ENCODE measurements at regions not wholly inside any gene's neighbourhood (a gene's known extent, or its start where the extent isn't known, plus 50 kb on each side); places are given as distances from the start of the nearest gene placed in this dataset.
"Not testable (repeated sequence)": the region's sequence is repeated elsewhere in the genome, so short reads cannot be mapped to it uniquely, and the experiment has no call there.

DNA sequence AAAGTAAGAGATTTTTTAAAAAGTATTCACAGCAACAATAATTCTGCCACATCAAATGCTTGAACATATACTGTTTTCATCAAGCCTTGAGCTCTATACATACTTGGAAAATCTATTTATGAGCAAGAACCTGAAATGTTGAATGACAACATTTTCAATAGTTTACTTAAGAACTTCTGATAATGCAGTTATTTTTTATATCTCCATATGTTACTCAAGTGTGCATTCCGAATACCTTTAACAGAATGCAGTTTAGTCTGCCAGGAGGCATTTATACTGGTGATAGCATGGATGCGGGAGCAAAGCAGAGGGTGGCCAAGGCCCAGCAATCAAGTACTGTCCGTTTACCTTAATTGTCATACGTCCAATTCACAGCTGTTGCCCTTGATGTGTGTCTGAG lies 589.5 kb downstream of the KCTD12 start:
- no peak for DNase-seq (ENCODE audit: low read depth in 2 of 2)

DNA sequence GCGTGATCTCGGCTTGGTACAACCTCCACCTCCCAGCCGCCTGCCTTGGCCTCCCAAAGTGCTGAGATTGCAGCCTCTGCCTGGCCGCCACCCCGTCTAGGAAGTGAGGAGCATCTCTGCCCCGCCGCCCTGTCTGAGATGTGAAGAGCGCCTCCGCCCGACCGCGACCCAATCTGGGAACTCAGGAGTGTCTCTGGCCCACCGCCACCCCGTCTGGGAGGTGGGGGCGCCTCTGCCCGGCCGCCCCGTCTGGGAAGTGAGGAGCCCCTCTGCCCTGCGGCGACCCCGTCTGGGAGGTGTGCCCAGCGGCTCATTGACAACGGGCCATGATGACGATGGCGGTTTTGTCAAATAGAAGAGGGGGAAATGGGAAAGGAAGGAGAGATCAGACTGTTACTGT lies 591.2 kb downstream of the KCTD12 start:
- DNase-seq (ENCODE audit: low read depth in 2 of 2), result not testable (repeated sequence)

DNA sequence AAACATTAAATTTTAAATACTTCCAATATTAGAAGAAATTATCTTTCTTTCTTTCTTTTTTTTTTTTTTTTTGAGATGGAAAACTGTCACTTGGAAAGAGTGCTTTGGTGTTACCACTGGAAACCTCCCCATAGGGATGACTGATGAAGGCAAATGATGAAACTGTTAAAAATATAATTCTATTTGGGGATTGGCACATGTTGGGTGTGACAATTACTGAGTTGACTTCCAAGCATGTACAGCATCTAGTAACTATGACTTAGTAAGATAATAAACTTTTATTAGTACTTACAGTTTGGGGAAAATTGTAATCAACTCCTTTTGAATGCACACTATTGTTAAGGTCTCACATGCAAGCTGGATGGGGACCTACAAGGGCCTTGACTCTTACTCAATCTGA lies 592.5 kb downstream of the KCTD12 start:
- DNase-seq (ENCODE audit: low read depth in 2 of 2), result peak in 1 of 2 donors; percentile 3

DNA sequence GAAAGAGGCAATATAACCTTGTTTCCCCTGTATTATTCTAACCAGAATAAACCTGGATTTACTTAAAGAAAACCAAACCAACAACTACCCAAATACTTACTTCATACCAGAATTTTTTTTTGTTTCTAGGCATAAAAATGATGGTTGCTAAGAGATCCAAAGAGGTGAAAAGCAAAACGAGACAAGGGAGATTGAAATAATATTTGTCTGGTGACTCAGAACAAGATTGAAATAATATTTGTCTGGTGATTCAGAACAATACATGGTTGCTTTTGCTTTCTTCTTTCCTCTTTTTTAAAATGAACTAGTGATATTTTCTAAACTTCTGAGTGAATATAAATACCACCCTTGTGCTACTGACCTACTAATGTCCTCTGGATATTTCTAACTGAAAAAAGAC lies 592.9 kb downstream of the KCTD12 start:
- peak; percentile 44 to 62 for DNase-seq (ENCODE audit: low read depth in 2 of 2)

DNA sequence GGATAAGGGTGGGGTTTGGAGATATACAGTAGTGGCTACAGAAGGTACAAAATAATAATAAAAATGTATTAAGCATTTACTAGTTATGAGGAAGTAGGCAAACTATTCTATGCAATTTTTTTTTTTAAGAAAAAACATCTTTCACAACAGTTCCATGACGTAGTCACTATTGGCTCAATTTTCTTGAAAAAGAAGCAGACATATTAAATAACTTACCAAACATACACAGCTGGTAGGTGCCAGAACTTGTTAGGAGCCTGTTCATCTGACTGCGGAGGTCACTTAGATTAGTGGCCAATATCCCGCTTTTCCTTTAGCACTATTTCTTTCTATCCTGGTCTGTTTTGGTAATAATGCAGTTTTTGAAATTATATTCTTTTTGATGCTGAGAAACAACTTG lies 593.5 kb downstream of the KCTD12 start:
- DNase-seq (ENCODE audit: low read depth in 2 of 2), result no peak

DNA sequence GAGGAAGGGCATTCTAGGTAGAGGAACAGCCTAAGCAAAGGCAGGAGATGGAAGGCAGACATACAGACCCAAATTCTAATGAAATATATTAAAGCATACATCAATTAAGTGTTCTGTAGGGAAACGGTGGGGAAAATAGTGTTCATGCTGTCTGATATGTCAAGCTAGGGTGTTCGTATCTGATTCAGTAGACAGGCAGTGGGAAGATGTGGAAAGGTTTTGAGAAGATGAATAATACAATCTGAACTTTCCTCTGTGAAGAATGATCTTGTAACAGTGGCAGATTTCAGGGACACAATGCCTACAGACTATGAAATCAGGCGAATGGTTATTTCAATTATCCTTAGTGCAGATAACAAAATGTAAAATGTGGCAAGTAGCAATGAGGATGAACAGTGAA lies 594.2 kb downstream of the KCTD12 start:
- DNase-seq (ENCODE audit: low read depth in 2 of 2), result no peak

DNA sequence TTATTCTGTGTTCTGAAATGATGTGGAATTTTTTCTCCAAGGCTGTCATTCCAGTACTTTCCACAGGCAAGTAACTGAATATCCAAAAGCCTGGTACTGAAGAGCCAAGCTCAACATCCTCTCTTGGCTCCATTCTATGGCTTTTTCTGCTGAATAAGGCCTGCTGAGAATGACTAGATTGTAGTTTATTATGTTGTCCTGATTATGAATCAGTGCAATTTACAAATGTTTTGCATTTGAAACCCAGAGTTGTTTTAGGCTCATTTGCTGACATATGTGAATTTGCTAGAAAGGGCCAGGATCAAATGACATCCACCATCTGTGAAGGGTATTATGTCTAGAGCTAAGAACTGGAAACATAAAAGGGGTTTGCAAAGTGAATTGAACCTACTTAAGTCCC lies 596.6 kb downstream of the KCTD12 start:
- DNase-seq (ENCODE audit: low read depth in 2 of 2), result no peak

DNA sequence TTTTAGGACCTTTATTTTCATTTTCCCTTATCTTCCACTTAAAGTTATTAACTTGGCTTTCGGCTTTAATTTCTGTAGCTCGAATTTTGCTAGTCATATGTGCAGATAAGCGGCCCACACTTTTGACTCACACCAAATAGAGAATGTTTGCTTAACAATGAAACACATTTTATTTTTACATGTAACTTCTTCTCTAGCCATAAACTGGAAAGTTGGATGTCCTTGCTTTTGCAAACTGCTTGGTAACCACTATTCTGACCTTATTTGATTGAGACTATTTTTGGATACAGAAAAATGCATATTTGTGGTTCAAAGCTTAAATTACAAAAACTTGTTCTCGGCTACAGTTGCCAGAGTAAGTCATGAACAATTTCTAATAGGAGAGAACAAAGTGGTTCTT lies 600.0 kb downstream of the KCTD12 start:
- no peak for DNase-seq (ENCODE audit: low read depth in 2 of 2)

DNA sequence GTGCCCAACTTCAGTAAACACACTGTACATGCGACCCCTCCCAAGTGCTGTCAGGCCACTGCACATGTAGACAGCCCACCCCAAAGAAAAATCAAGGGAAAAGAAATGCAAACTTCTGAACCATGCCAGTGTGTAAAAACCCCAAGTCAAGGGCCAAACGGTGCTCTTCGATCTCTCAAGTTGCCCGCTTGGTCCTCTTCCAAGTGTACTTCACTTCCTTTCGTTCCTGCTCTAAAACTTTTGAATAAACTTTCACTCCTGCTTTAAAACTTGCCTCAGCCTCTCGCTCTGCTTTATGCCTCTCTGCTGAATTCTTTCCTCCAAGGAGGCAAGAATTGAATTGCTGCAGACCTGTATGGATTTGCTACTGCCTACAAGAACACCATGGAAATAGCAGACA lies 600.7 kb downstream of the KCTD12 start:
- no peak for DNase-seq (ENCODE audit: low read depth in 2 of 2)

DNA sequence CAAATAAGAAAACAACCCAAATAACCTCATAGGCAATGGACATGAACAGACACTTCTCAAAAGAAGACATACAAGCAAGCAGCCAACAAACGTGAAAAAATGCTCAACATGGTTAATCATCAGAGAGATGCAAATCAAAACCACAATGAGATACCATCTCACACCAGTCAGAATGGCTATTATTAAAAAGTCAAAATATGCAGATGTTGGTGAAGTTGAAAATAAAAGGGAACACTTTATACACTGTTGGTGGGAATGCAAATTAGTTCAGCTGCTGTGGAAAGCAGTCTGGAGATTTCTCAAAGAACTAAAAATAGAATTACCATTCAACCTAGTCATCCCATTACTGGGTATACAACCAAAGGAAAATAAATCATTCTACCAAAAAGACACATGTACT lies 606.4 kb downstream of the KCTD12 start:
- not testable (repeated sequence) for DNase-seq (ENCODE audit: low read depth in 2 of 2)

DNA sequence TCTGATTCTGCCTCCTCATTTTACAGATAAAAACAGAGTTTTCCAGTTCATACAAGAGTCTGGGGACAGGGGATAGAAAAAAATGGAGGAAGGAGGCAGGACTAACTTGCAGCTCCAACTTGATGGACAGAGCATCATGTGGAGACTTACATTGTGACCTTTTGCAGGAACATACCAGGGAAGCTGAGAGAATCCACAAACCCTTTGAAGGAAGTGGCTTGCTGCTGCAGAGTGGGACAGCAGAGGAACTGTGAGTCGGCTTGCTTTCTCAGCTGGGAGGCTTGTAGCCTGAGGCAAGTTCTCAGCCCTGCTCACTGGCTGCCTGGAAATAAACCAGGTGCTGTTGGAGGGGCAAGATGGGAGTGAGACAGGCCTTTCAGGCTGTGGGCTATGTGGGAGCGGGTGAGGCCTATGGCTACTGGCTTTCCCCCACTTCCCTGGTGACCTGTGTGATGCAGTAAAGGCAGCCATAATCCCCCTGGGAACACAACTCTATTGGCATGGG lies 614.4 kb downstream of the KCTD12 start:
- no peak for DNase-seq (ENCODE audit: low read depth in 2 of 2)

DNA sequence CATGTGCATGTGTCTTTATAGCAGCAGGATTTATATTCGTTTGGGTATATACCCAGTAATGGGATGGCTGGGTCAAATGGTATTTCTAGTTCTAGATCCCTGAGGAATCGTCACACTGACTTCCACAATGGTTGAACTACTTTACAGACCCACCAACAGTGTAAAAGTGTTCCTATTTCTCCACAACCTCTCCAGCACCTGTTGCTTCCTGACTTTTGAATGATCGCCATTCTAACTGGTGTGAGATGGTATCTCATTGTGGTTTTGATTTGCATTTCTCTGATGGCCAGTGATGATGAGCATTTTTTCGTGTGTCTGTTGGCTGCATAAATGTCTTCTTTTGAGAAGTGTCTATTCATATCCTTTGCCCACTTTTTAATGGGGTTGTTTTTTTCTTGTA lies 617.9 kb downstream of the KCTD12 start:
- not testable (repeated sequence) for DNase-seq (ENCODE audit: low read depth in 2 of 2)

DNA sequence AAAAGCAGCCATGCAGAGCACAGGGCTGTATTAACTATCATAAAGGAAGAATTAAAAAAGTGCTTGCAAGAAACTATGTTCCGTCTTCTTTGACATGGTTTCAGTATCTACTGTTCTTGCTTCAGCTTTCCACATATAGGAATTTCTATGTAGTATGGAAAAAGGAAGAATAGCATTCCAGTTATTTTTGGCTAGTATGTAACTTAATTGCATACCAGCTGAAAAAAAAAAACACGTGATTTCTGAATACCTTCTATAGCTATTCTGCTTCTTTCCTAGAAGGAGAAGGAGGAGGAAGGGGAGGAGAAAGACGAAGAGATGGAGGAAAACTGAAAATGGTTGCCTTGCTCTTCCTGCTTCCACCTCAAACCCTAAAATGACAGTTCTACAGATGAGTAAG lies 619.0 kb downstream of the KCTD12 start:
- no peak for DNase-seq (ENCODE audit: low read depth in 2 of 2)

DNA sequence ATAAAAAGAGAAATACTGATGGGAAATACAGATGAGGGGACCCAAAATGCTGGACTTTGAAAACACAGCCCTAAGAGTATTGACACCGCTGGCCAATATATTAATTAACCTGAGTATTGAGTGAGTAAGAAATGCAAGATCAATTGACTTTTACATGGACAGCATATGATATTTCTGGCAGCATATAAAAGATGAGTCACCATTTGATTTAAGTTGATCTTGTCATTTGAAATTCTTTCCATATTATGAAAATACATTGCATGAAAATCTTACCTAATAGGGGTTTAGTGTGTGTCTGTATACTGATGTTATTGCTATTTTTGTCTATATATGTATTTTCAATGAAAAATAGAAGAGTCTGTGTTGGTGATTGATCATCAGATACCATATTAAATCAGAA lies 619.6 kb downstream of the KCTD12 start:
- no peak for DNase-seq (ENCODE audit: low read depth in 2 of 2)

DNA sequence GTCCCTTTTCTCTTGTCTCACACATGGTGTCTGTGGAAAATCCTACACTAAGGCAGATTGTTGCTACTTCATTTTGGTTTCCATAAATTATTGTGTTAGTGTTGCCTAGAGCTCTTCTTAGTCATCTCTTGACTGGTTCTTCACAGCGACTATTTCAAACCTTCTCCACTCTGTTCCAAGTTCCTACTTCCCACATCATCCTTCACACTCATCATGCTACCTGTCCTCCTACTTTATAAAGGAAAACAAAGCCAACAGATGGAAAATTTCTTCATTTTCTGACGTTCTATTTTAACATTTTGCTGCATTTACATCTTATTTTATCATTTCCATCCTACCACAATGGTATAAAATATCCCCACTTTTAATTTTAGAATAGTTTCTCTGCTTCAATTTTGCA lies 614.1 kb downstream of the LMO7 start:
- no peak for DNase-seq (ENCODE audit: low read depth in 2 of 2)

DNA sequence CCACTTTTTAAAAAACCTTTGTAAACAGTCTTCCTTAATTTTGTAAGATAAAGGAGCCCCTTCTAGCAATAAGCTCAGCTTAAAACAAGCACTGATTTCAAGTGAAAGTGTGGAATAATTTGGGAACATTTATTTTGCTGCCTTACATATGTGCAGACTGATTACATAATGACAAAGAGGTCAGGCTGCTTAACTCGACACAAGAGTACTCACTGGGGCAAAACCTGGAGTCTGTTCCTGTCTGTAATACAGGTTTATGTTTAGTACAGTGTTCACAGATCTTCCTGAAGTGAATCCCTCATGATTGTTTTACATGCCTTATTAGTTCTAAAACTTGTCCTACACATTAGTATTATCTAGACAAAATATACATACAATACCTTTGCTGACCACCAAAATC lies 609.8 kb downstream of the LMO7 start:
- DNase-seq (ENCODE audit: low read depth in 2 of 2), result no peak

DNA sequence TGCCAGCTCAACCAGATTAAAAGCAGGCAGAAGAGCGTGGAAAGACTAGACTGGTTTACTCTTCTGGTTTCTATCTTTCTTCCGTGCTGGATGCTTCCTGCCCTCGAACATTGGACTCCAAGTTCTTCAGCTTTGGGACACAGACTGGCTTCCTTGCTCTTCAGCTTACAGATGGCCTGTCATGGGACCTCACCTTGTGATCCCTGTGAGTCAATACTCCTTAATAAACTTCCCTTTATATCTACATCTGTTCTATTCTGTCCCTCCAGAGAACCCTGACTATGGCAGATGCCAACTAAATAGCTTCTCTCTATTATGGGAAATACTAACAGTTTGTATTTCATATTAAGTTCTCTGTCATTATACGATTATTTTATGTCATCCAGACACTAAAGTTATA lies 609.1 kb downstream of the LMO7 start:
- no peak for DNase-seq (ENCODE audit: low read depth in 2 of 2)

DNA sequence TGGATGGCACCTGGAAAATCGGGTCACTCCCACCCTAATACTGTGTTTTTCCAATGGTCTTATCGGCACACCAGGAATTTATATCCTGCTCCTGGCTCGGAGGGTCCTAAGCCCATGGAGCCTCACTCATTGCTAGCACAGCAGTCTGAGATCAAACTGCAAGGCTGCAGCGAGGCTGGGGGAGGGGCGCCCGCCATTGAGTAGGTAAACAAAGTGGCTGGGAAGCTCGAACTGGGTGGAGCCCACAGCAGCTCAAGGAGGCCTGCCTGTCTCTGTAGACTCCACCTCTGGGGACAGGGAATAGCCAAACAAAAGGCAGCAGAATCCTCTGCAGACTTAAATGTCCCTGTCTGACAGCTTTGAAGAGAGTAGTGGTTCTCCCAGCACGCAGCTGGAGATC lies 607.0 kb downstream of the LMO7 start:
- DNase-seq (ENCODE audit: low read depth in 2 of 2), result not testable (repeated sequence)

DNA sequence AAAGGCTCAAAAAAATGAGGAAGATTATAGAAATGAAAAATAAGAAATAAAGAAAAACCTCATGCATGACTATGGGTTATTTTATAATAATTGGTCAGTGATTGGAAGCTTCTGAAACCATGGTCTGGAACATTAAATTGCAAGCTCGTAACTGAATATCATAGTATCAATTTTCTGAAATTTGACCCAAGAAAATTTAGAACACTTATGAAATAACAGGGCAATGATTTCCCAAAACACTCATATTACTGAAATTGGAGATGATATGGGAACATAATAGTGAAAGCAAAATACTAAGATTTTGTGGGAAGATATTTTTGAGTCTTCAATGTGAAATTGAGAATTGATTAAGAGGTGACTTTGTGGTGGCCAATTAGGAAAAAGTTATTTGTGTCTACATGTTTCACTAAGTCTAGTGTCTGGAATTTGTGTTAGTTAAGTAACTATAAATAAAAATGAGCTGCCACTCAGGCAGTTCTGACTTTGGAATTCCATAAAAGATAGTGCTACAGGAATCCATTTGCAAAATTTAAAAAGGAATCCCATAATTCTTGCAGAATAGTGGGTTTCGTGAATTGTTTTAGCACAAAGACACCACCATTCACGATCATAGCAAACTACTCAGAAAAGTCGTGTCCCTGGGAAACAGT lies 603.0 kb downstream of the LMO7 start:
- DNase-seq (ENCODE audit: low read depth in 2 of 2), result no peak

DNA sequence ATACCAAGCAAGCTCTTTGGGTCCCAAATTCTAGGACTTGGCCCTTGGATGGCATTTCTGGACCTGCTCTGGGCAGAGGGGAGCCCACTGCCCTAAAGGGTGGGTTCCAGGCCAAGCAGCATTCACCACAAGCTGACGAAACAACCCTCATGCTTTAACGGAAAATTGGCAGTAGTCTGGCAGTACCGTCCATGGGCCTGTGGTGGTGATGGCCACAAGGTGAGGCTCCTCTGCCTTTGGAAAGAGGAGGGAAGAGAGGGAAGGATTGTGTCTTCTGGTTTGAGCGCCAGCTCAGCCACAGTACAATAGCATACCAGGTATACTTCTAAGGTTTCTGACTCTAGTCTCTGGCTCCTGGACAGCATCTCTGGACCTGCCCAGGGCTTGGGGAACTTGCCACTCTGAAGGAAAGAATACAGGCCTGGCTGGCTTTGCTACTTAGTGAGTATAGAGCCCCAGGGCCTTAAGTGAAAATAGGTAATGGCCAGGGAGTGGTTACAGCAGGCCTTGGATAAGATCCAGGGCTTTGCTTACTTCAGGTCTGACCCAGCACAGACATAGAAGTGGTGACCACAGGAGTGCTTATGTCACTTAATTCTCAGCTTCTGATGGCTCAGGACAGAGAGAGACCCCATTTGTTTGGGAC lies 595.5 kb downstream of the LMO7 start:
- no peak for DNase-seq (ENCODE audit: low read depth in 2 of 2)

DNA sequence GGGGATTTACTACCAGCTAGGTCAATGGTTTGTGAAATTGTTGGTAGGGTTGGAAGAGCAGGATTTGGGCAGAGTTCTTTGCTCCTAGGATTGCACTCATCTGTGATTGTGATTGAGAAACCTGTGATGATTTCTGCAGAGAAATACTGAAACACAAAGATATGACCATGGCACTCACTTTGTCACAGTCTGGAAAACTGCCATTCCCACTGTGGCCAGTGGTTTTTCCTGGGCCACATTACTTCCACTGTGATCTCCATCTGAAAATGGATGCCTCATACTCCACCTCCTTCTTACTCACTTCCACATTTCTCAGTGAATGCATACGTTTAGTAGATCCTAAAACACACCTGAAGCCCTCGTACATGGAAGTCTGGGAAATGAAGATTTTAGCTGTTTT lies 593.2 kb downstream of the LMO7 start:
- no peak for DNase-seq (ENCODE audit: low read depth in 2 of 2)

DNA sequence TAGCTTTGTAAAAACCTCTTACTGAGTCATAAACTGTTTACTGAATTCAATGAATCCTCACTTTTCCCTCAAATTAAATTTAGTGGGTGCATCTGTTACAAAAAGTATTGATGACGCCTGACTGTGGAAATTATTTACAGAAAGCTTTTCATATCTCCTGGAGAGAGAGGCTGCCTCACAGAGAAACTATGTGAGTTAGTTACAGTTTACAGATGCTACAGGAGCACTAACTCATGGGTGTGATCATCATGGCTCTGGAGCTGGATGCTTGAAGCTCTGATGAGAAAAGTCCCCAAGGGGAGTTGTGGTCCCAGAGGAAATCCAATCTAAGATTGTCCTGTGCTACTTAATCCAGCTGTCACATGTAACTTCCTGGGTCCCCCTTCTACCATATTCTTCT lies 590.8 kb downstream of the LMO7 start:
- DNase-seq (ENCODE audit: low read depth in 2 of 2), result no peak

DNA sequence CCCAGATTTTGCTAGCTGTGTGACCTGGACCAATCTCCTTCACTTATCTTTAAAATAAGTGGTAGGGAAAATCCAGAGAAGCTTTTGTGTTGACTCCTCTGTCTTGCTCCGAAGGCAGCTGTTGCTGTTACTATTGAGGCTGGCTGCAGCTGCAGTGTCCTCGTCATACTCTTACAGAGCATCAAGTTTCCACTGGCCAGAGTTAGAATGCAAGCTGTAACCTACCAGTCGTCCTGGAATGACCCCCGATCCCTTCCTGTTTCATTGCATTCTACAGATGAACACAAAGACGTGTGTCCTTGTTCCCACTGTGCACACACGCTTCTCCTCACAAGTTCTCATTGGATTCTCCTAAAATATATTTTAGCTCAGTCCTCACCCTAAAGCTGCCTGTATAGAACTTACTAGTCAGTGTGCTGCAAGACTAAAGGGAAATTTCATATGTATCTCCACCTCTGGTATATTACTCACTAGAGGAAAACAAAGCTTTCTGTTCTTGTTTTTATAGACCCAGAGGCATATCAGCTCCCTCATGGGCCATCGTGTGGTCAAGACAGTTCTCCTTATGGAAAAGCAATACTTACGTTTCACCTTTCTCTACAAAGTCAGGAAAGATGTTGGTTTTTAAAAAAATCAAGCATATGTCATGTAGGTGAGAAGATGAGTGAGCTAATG lies 589.8 kb downstream of the LMO7 start:
- DNase-seq (ENCODE audit: low read depth in 2 of 2), result no peak
